ENCODE measurements at regions not wholly inside any gene's neighbourhood (a gene's known extent, or its start where the extent isn't known, plus 50 kb on each side); places are given as distances from the start of the nearest gene placed in this dataset.

GRCh38 chr3:75906555-75907112 is 121.3 kb upstream of the ZNF717 start:
- no peak for TF ChIP-seq CTCF (conservative IDR thresholded peaks at IDR 0.05)
- no peak for TF ChIP-seq EZH2 (IDR thresholded peaks at IDR 0.05; ENCODE audit: low read depth)

Measured in PC-9 (cell line).